CD14-positive monocyte (primary cell): ENCODE measurements at regions not wholly inside any gene's neighbourhood (a gene's known extent, or its start where the extent isn't known, plus 50 kb on each side); places are given as distances from the start of the nearest gene placed in this dataset.

Experiments used
- DNase-seq, 3 donors: peaks; one replicate each; pipeline ENCODE4 v3.0.0-alpha.2; 2011 to 2022
- H2AFZ ChIP-seq: 2 replicates; pipeline ENCODE4 v1.6.0; 2012; ENCODE audit warnings: mild to moderate bottlenecking, low read depth, low read length, inconsistent platforms; ENCODE audit not compliant: insufficient read depth, poor library complexity, severe bottlenecking
- H3K27ac ChIP-seq, 2 donors: 1 replicate in 1 of 2; 2 replicates in 1 of 2; pipeline ENCODE4 v1.5.1; 2012 to 2013; ENCODE audit warnings: low read length in 2 of 2, control low read depth in 1 of 2, inconsistent platforms in 1 of 2, low read depth in 1 of 2, mild to moderate bottlenecking in 1 of 2
- H3K27me3 ChIP-seq, 2 donors: one replicate each; pipeline versions ENCODE4 v1.6.0 to v1.6.1; 2011 to 2013; ENCODE audit warnings: low read length in 2 of 2; ENCODE audit not compliant: control insufficient read depth in 2 of 2, insufficient read depth in 2 of 2
- H3K36me3 ChIP-seq, 2 donors: replicated peaks in 1 of 2; 1 replicate in 1 of 2; 2 replicates in 1 of 2; pipeline versions ENCODE4 v1.5.1 to v1.6.1; 2012 to 2013; ENCODE audit warnings: low read length in 2 of 2, control low read depth in 1 of 2, inconsistent platforms in 1 of 2, mild to moderate bottlenecking in 1 of 2; ENCODE audit not compliant: insufficient read depth in 2 of 2, control insufficient read depth in 1 of 2
- H3K4me1 ChIP-seq, 2 donors: 1 replicate in 1 of 2; 2 replicates in 1 of 2; pipeline versions ENCODE4 v1.5.1 to v1.6.1; 2012 to 2013; ENCODE audit warnings: low read length in 2 of 2, control low read depth in 1 of 2, inconsistent platforms in 1 of 2, mild to moderate bottlenecking in 1 of 2, moderate library complexity in 1 of 2; ENCODE audit not compliant: insufficient read depth in 2 of 2, control insufficient read depth in 1 of 2
- H3K4me2 ChIP-seq: replicated peaks from 2 replicates; pipeline ENCODE3; 2012; ENCODE audit warnings: low read length, moderate library complexity, mild to moderate bottlenecking; ENCODE audit not compliant: poor library complexity, severe bottlenecking; ENCODE audit errors: extremely low read depth
- H3K4me3 ChIP-seq, 3 experiments: fragments of 200-600 bp in 1 of 3; sonication (generic) in 1 of 3; replicated peaks in 1 of 3; 1 replicate in 2 of 3; 2 replicates in 1 of 3; pipeline ENCODE4 v1.5.1; 2011 to 2013; ENCODE audit warnings: low read length in 3 of 3, mild to moderate bottlenecking in 3 of 3, control low read depth in 2 of 3, low read depth in 2 of 3, inconsistent platforms in 1 of 3, moderate library complexity in 1 of 3
- H3K79me2 ChIP-seq: 2 replicates; pipeline ENCODE4 v1.6.0; 2012; ENCODE audit warnings: mild to moderate bottlenecking, control low read depth, inconsistent platforms, low read length, moderate library complexity; ENCODE audit not compliant: insufficient read depth
- H3K9ac ChIP-seq: 2 replicates; pipeline ENCODE4 v1.6.0; 2017; ENCODE audit warnings: low read length, mild to moderate bottlenecking; ENCODE audit not compliant: insufficient read depth, poor library complexity, severe bottlenecking
- H3K9me3 ChIP-seq, 2 donors: replicated peaks in 1 of 2; 1 replicate in 1 of 2; 2 replicates in 1 of 2; pipeline versions ENCODE4 v1.5.1 to v1.6.1; 2012 to 2013; ENCODE audit warnings: low read length in 2 of 2, control low read depth in 1 of 2; ENCODE audit not compliant: control insufficient read depth in 1 of 2, insufficient read depth in 1 of 2
- H4K20me1 ChIP-seq: 2 replicates; pipeline ENCODE4 v1.6.0; 2012; ENCODE audit warnings: mild to moderate bottlenecking, low read length, control low read depth, moderate library complexity; ENCODE audit not compliant: insufficient read depth
- H3K27ac Mint-ChIP-seq, 7 donors: one replicate each; pipeline ENCODE4 v1.8.0; 2020; ENCODE audit warnings: mild to moderate bottlenecking in 7 of 7, mixed read lengths in 7 of 7, moderate library complexity in 6 of 7, inconsistent platforms in 2 of 7
- H3K27me3 Mint-ChIP-seq, 3 donors: one replicate each; pipeline ENCODE4 v1.8.0; 2021 to 2022; ENCODE audit warnings: low read depth in 3 of 3, mild to moderate bottlenecking in 3 of 3, mixed read lengths in 3 of 3, moderate library complexity in 3 of 3, inconsistent platforms in 1 of 3
- H3K36me3 Mint-ChIP-seq, 2 donors: one replicate each; pipeline ENCODE4 v1.8.0; 2020; ENCODE audit warnings: mixed read lengths in 2 of 2, inconsistent platforms in 1 of 2, mild to moderate bottlenecking in 1 of 2
- H3K4me1 Mint-ChIP-seq: one replicate; pipeline ENCODE4 v1.8.0; 2020; ENCODE audit warnings: mild to moderate bottlenecking, mixed read lengths
- H3K4me3 Mint-ChIP-seq, 2 donors: one replicate each; pipeline ENCODE4 v1.8.0; 2020; ENCODE audit warnings: mild to moderate bottlenecking in 2 of 2, mixed read lengths in 2 of 2, moderate library complexity in 1 of 2
- H3K9me3 Mint-ChIP-seq, 7 donors: one replicate each; pipeline ENCODE4 v1.8.0; 2020 to 2022; ENCODE audit warnings: mixed read lengths in 7 of 7, mild to moderate bottlenecking in 6 of 7, moderate library complexity in 6 of 7, inconsistent platforms in 2 of 7
- WGBS: methylation state at CpG from one replicate; pipeline ENCODE4 v1.1.5; 2013; ENCODE audit warnings: missing lambda C conversion rate; ENCODE audit not compliant: insufficient coverage; 5-methylcytosine and 5-hydroxymethylcytosine counted together
- intact Hi-C, 2 donors: fragments of 100-400 bp; cut with micrococcal nuclease; formaldehyde crosslinking; loops; one replicate each; pipeline versions ENCODE4 v1.15.0 to v1.15.1; 2023
- TF ChIP-seq, protein P1 (sequence below): fragments of 200-600 bp; IDR thresholded peaks from one replicate; pipeline ENCODE4 v1.8.0; 2022; ENCODE audit warnings: antibody characterized with exemption, mild to moderate bottlenecking

DNA sequence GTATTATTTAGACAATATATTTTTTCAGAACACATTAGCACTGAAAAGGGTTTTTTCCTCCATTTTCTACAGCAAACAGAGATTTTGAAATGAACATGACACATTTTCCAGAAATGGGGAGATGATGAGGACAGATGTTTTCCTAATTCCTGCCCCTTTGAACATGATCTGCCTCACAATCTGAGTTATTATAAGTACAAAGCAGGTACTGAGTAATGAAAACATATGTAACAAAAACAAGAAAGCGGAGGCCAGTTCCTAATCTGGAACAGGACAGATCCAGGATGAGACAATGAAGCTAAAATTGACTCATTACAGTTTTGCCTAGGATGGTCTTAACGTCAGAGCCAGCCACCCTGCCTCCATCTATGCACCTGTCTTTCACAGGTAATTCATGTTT is 642.8 kb upstream of the NR2F2 start:
- H3K9ac ChIP-seq = no peak overlapping the region
- H3K36me3 ChIP-seq = no peaks in the 10 kb centered on the region
- no peak overlapping the region for H3K4me3 ChIP-seq
- H3K9me3 ChIP-seq = no peaks in the 10 kb centered on the region
- no peak overlapping the region for H3K4me3 Mint-ChIP-seq
- no peak overlapping the region for H3K4me2 ChIP-seq
- DNase-seq = no peak
- no peaks in the 10 kb centered on the region for H3K27me3 ChIP-seq
- H3K4me1 Mint-ChIP-seq = no peaks in the 10 kb centered on the region
- no peak overlapping the region for H3K27ac ChIP-seq
- no peaks in the 10 kb centered on the region for H4K20me1 ChIP-seq
- no peaks in the 10 kb centered on the region for H3K79me2 ChIP-seq
- H3K9me3 Mint-ChIP-seq = peaks cover 0 to 8% (median 3%) of the 10 kb centered on the region in 7 donors
- no peaks in the 10 kb centered on the region for H3K4me1 ChIP-seq
- no peak overlapping the region for H3K27ac Mint-ChIP-seq
- TF ChIP-seq, protein P1, sequence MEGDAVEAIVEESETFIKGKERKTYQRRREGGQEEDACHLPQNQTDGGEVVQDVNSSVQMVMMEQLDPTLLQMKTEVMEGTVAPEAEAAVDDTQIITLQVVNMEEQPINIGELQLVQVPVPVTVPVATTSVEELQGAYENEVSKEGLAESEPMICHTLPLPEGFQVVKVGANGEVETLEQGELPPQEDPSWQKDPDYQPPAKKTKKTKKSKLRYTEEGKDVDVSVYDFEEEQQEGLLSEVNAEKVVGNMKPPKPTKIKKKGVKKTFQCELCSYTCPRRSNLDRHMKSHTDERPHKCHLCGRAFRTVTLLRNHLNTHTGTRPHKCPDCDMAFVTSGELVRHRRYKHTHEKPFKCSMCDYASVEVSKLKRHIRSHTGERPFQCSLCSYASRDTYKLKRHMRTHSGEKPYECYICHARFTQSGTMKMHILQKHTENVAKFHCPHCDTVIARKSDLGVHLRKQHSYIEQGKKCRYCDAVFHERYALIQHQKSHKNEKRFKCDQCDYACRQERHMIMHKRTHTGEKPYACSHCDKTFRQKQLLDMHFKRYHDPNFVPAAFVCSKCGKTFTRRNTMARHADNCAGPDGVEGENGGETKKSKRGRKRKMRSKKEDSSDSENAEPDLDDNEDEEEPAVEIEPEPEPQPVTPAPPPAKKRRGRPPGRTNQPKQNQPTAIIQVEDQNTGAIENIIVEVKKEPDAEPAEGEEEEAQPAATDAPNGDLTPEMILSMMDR = no peak
- H2AFZ ChIP-seq = no peak overlapping the region
- no peaks in the 10 kb centered on the region for H3K36me3 Mint-ChIP-seq
- no peaks in the 10 kb centered on the region for H3K27me3 Mint-ChIP-seq
- WGBS = 100% methylated on average over 2 of the region's 2 CpGs
- intact Hi-C loops = no loop called here

DNA sequence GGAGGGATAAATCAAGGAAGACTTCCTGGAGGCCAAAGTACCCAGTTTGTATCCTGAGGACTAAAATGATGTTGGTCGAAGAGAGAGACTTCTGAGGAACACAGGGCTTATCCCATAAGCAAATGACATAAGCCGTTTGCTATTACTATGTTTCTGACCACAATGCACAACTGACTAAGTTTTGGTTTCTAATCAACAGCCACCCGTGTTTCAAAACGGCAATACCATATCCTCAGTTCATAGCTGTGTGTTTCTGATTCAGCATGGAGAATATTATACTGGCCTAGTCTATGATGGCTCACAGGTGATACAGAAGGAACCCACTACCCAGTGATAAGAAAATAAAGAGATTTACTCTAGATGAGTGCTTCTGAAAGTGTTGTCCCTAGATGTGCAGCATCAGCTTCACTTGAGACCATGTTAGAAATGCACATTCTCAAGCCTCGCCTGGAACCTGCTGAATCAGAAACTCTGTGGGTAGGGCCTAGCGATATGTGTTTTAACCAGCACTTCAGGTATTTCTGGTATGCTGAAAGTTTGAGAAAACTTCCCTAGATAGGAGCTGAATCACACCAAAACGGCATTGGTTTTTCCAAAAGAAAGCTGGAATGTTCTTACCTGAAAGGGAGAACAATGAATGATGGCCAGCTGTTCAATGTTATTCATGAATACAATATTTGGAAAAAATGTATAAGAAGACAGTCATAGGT is 639.7 kb upstream of the NR2F2 start:
- Histone ChIP-seq H3K9me3 (peaks cover 0 to 7% of the 10 kb centered on the region in 2 donors), H2AFZ (no peak overlapping the region)
- 100% methylated on average over 2 of the region's 7 CpGs for WGBS

More for the DNA sequence above, 639.7 kb upstream of the NR2F2 start:
- H3K27ac Mint-ChIP-seq = no peak overlapping the region
- no peaks in the 10 kb centered on the region for H3K27me3 Mint-ChIP-seq
- H3K9me3 Mint-ChIP-seq = peaks cover 2 to 9% (median 5%) of the 10 kb centered on the region in 7 donors
- H3K4me1 Mint-ChIP-seq = no peaks in the 10 kb centered on the region
- Histone ChIP-seq H3K4me2 (no peak overlapping the region), H3K27me3 (no peaks in the 10 kb centered on the region), H3K36me3 (no peaks in the 10 kb centered on the region), H3K4me3 (no peak overlapping the region), H3K4me1 (no peaks in the 10 kb centered on the region), H3K9ac (no peak overlapping the region), H3K79me2 (no peaks in the 10 kb centered on the region), H3K27ac (no peak overlapping the region), H4K20me1 (no peaks in the 10 kb centered on the region)
- DNase-seq = no peak
- intact Hi-C loops = no loop called here
- TF ChIP-seq, protein P1 = no peak
- no peaks in the 10 kb centered on the region for H3K36me3 Mint-ChIP-seq
- no peak overlapping the region for H3K4me3 Mint-ChIP-seq
